NT2/D1 (cell line): ENCODE measurements at regions not wholly inside any gene's neighbourhood (a gene's known extent, or its start where the extent isn't known, plus 50 kb on each side); places are given as distances from the start of the nearest gene placed in this dataset.

Experiments used
- DNase-seq: peaks from one replicate; pipeline ENCODE4 v3.0.0-alpha.2; 2011; ENCODE audit warnings: low read depth, low spot score
- H3K27me3 ChIP-seq: 2 replicates; pipeline ENCODE4 v1.6.0; 2011; ENCODE audit warnings: mild to moderate bottlenecking; ENCODE audit not compliant: insufficient read length, insufficient read depth
- H3K36me3 ChIP-seq: 2 replicates; pipeline ENCODE4 v1.6.1; 2011; ENCODE audit warnings: mild to moderate bottlenecking, low read length, mixed read lengths; ENCODE audit not compliant: insufficient read depth, insufficient read length
- H3K4me1 ChIP-seq: 2 replicates; pipeline ENCODE4 v1.5.1; 2011; ENCODE audit not compliant: insufficient read depth, insufficient read length
- H3K4me3 ChIP-seq: 2 replicates; pipeline ENCODE4 v1.5.1; 2011; ENCODE audit warnings: low read depth; ENCODE audit not compliant: insufficient read length
- H3K9ac ChIP-seq: 2 replicates; pipeline ENCODE4 v1.6.0; 2011; ENCODE audit warnings: low read depth; ENCODE audit not compliant: insufficient read length
- H3K9me3 ChIP-seq: 2 replicates; pipeline ENCODE4 v1.5.1; 2011; ENCODE audit warnings: mild to moderate bottlenecking, low read length; ENCODE audit not compliant: insufficient read depth
- SUZ12 ChIP-seq: IDR thresholded peaks from 2 replicates; pipeline ENCODE4 v1.6.1; 2011; ENCODE audit not compliant: insufficient read length, insufficient read depth; ENCODE audit errors: extremely low read depth
- YY1 ChIP-seq: IDR thresholded peaks from 2 replicates; pipeline ENCODE4 v1.6.1; 2011; ENCODE audit not compliant: insufficient read length, insufficient read depth
- ZNF274 ChIP-seq: IDR thresholded peaks from 2 replicates; pipeline ENCODE4 v1.6.1; 2011; ENCODE audit warnings: mild to moderate bottlenecking, low read depth, low read length

- Histone ChIP-seq H3K9me3 (no peaks in the 10 kb centered on the region), H3K9ac (no peak overlapping the region), H3K27me3 (no peaks in the 10 kb centered on the region), H3K36me3 (no peaks in the 10 kb centered on the region), H3K4me1 (no peaks in the 10 kb centered on the region), H3K4me3 (no peak overlapping the region)
- DNase-seq = no peak
- TF ChIP-seq SUZ12 (no peak), YY1 (no peak), ZNF274 (no peak)
Observed at GRCh38 chr7:11934796-11935195, 102.8 kb upstream of the THSD7A start.

GRCh38 chr7:11935905-11936304 lies 103.9 kb upstream of the THSD7A start:
- Histone ChIP-seq H3K9me3 (no peaks in the 10 kb centered on the region), H3K27me3 (no peaks in the 10 kb centered on the region), H3K9ac (no peak overlapping the region), H3K4me1 (no peaks in the 10 kb centered on the region), H3K36me3 (no peaks in the 10 kb centered on the region), H3K4me3 (no peak overlapping the region)
- TF ChIP-seq ZNF274 = no peak
- no peak for TF ChIP-seq SUZ12
- TF ChIP-seq YY1 = no peak
- no peak for DNase-seq

GRCh38 chr7:11946794-11947193 lies 114.8 kb upstream of the THSD7A start:
- Histone ChIP-seq H3K4me3 (no peak overlapping the region), H3K4me1 (no peaks in the 10 kb centered on the region), H3K9me3 (no peaks in the 10 kb centered on the region), H3K36me3 (no peaks in the 10 kb centered on the region), H3K27me3 (no peaks in the 10 kb centered on the region), H3K9ac (no peak overlapping the region)
- DNase-seq = no peak
- no peak for TF ChIP-seq ZNF274
- no peak for TF ChIP-seq SUZ12
- no peak for TF ChIP-seq YY1

- no peaks in the 10 kb centered on the region for H3K4me1 ChIP-seq
- H3K27me3 ChIP-seq = no peaks in the 10 kb centered on the region
- H3K36me3 ChIP-seq = no peaks in the 10 kb centered on the region
- no peak for DNase-seq
- no peaks in the 10 kb centered on the region for H3K9me3 ChIP-seq
- H3K4me3 ChIP-seq = no peak overlapping the region
- TF ChIP-seq YY1 = no peak
- no peak for TF ChIP-seq SUZ12
- TF ChIP-seq ZNF274 = no peak
- H3K9ac ChIP-seq = no peak overlapping the region
Observed at GRCh38 chr7:11950281-11950680, 118.3 kb upstream of the THSD7A start.

- TF ChIP-seq YY1 (no peak), SUZ12 (no peak), ZNF274 (no peak)
Observed at GRCh38 chr7:11950942-11951341, 118.9 kb upstream of the THSD7A start.

GRCh38 chr7:11951909-11952308 lies 119.9 kb upstream of the THSD7A start:
- Histone ChIP-seq H3K9me3 (no peaks in the 10 kb centered on the region), H3K27me3 (no peaks in the 10 kb centered on the region), H3K4me3 (no peak overlapping the region), H3K36me3 (no peaks in the 10 kb centered on the region), H3K4me1 (no peaks in the 10 kb centered on the region), H3K9ac (no peak overlapping the region)
- TF ChIP-seq ZNF274 (no peak), SUZ12 (no peak), YY1 (no peak)
- no peak for DNase-seq

More at GRCh38 chr7:11950942-11951341, 118.9 kb upstream of the THSD7A start:
- DNase-seq = no peak
- no peak overlapping the region for H3K9ac ChIP-seq
- H3K9me3 ChIP-seq = no peaks in the 10 kb centered on the region
- H3K4me3 ChIP-seq = no peak overlapping the region
- H3K4me1 ChIP-seq = no peaks in the 10 kb centered on the region
- H3K36me3 ChIP-seq = no peaks in the 10 kb centered on the region
- H3K27me3 ChIP-seq = no peaks in the 10 kb centered on the region

GRCh38 chr7:11952972-11953371 lies 121.0 kb upstream of the THSD7A start:
- Histone ChIP-seq H3K4me1 (no peaks in the 10 kb centered on the region), H3K9ac (no peak overlapping the region), H3K36me3 (no peaks in the 10 kb centered on the region), H3K27me3 (no peaks in the 10 kb centered on the region), H3K4me3 (no peak overlapping the region), H3K9me3 (no peaks in the 10 kb centered on the region)
- no peak for DNase-seq
- TF ChIP-seq ZNF274 = no peak
- no peak for TF ChIP-seq YY1
- TF ChIP-seq SUZ12 = no peak
